ENCODE measurements at regions not wholly inside any gene's neighbourhood (a gene's known extent, or its start where the extent isn't known, plus 50 kb on each side); places are given as distances from the start of the nearest gene placed in this dataset.
A peak's percentile ranks its signal among the peaks of the same experiment; 100 is the strongest.

DNA sequence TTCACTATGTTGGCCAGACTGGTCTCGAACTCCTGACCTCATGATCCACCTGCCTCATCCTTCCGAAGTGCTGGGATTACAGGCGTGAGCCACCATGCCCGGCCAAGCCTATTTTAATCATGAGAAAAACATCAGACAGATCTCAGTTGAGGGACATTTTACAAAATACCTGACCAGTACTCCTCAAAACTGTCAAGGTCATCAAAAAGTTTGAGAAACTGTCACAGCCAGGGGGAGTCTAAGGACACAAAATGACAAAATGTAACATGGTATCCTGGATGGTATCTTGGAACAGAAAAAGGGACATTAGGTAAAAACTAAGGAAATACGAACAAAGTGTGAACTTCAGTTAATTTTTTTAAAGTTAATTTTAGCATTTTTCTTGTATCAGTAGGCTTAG is 219.8 kb upstream of the PPP1R3A start:
- H3K4me1 ChIP-seq: no peaks in the 10 kb centered on the region
- no peaks in the 10 kb centered on the region for H3K36me3 ChIP-seq
- no peaks in the 10 kb centered on the region for H3K27me3 ChIP-seq
- no peak for ATAC-seq
- no peaks in the 10 kb centered on the region for H3K9me3 ChIP-seq
- H3K4me3 ChIP-seq: no peak overlapping the region
- intact Hi-C loops (cut with DNase I): no loop called here
- WGBS (ENCODE audit: insufficient coverage, low coverage, low lambda C conversion rate, missing lambda C conversion rate): 96% methylated on average over 5 of the region's 5 CpGs
- TF ChIP-seq POLR2A (IDR thresholded peaks at IDR 0.05): no peak
- TF ChIP-seq CTCF (IDR thresholded peaks at IDR 0.05): no peak
- no peak for DNase-seq
- no peak overlapping the region for H3K27ac ChIP-seq

DNA sequence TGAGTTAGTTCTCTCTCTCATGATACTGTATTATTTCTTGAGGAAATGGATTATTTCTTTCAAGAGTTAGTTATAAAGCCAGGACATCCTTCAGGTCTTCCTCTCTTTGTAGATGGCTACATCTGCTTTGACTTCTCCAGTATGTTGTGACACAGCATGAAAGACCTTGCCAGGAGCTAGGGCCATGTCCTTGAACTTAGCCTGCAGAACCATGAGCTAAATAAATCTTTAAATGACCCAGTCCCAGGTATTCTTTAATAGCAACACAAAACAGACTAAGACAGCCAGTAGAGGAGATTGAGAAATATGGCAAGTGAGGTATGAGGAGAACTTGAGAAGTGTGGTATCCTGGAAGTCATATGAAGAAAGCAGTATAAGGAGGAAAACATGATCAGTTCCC is 214.9 kb upstream of the PPP1R3A start:
- no peak overlapping the region for H3K27ac ChIP-seq
- TF ChIP-seq POLR2A (IDR thresholded peaks at IDR 0.05) (no peak), CTCF (IDR thresholded peaks at IDR 0.05) (no peak)
- no peaks in the 10 kb centered on the region for H3K36me3 ChIP-seq
- DNase-seq: no peak
- H3K4me1 ChIP-seq: no peaks in the 10 kb centered on the region
- intact Hi-C loops (cut with DNase I): no loop called here
- H3K27me3 ChIP-seq: no peaks in the 10 kb centered on the region
- peak in 1 of 4 donors; percentile 69 for ATAC-seq
- no peak overlapping the region for H3K4me3 ChIP-seq
- H3K9me3 ChIP-seq: no peaks in the 10 kb centered on the region

GRCh38 chr7:114130866-114131265 is 212.1 kb upstream of the PPP1R3A start:
- Histone ChIP-seq H3K4me3 (no peak overlapping the region), H3K9me3 (no peaks in the 10 kb centered on the region), H3K4me1 (no peaks in the 10 kb centered on the region), H3K36me3 (no peaks in the 10 kb centered on the region), H3K27me3 (no peaks in the 10 kb centered on the region), H3K27ac (no peak overlapping the region)
- DNase-seq (no peak), ATAC-seq (no peak)
- WGBS (ENCODE audit: insufficient coverage, low coverage, low lambda C conversion rate, missing lambda C conversion rate): 52% methylated on average over 3 of the region's 3 CpGs
- intact Hi-C loops (cut with DNase I): no loop called here
- TF ChIP-seq CTCF (IDR thresholded peaks at IDR 0.05) (no peak), POLR2A (IDR thresholded peaks at IDR 0.05) (no peak)

GRCh38 chr7:114128880-114129279 is 210.1 kb upstream of the PPP1R3A start:
- 100% methylated on average over 1 of the region's 1 CpG for WGBS (ENCODE audit: insufficient coverage, low coverage, low lambda C conversion rate, missing lambda C conversion rate)
- H3K27ac ChIP-seq: no peak overlapping the region
- intact Hi-C loops (cut with DNase I): no loop called here
- ATAC-seq (no peak), DNase-seq (no peak)
- no peak for TF ChIP-seq POLR2A (IDR thresholded peaks at IDR 0.05)
- no peak for TF ChIP-seq CTCF (IDR thresholded peaks at IDR 0.05)
- no peaks in the 10 kb centered on the region for H3K36me3 ChIP-seq
- H3K27me3 ChIP-seq: no peaks in the 10 kb centered on the region
- no peak overlapping the region for H3K4me3 ChIP-seq
- H3K9me3 ChIP-seq: no peaks in the 10 kb centered on the region
- no peaks in the 10 kb centered on the region for H3K4me1 ChIP-seq

DNA sequence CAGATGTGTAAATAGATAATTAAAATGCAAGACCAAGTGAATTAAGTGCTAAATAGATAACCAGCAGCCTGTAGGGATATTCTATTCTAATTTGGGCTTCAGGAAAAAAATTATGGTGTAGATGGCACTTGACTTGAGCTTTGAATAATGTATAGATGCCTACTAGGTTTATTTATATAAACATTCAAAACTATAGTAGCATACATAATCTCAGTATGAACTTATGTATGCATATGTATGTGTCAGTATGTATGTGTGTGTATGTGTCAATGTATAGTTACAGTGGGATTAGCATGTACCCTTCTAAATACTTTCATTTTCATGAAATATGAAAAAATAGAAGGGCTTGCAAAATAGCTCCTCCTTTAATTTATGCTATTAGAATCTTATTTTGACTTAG is 207.3 kb upstream of the PPP1R3A start:
- ATAC-seq (no peak), DNase-seq (no peak)
- H3K4me3 ChIP-seq: no peak overlapping the region
- H3K27me3 ChIP-seq: no peaks in the 10 kb centered on the region
- TF ChIP-seq CTCF (IDR thresholded peaks at IDR 0.05): no peak
- no peak for TF ChIP-seq POLR2A (IDR thresholded peaks at IDR 0.05)
- no peaks in the 10 kb centered on the region for H3K9me3 ChIP-seq
- H3K36me3 ChIP-seq: no peaks in the 10 kb centered on the region
- H3K4me1 ChIP-seq: no peaks in the 10 kb centered on the region
- intact Hi-C loops (cut with DNase I): no loop called here
- no peak overlapping the region for H3K27ac ChIP-seq
